ENCODE measurements at regions not wholly inside any gene's neighbourhood (a gene's known extent, or its start where the extent isn't known, plus 50 kb on each side); places are given as distances from the start of the nearest gene placed in this dataset.
A peak's percentile ranks its signal among the peaks of the same experiment; 100 is the strongest.

DNA sequence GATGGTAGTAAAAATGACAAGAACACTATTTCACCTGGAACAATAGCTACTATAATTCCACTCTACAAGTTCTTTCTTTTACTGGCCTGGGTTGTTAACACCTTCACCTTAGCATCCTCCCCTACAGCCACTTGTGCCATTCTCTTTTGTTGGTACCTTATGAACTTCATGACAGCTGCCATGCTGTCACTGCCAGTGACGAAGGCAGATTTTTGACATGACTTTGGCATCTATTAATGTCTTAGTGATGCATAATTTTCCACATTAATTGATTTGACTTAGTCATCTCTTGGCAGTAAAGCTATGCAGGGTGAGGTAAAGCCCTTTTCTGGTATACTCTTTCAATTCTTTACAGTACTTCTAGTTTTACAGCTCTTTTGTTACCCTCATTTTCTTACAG, 207.9 kb downstream of the TANC2 start:
- H3K9me3 ChIP-seq (ENCODE audit: low read length) = no peaks in the 10 kb centered on the region
- H3K27ac ChIP-seq (ENCODE audit: low read length) = no peak overlapping the region
- DNase-seq = peak; percentile 45
- no peak for TF ChIP-seq EZH2 (IDR thresholded peaks at IDR 0.05; ENCODE audit: low read length, unreplicated experiment)
- TF ChIP-seq, protein P1, sequence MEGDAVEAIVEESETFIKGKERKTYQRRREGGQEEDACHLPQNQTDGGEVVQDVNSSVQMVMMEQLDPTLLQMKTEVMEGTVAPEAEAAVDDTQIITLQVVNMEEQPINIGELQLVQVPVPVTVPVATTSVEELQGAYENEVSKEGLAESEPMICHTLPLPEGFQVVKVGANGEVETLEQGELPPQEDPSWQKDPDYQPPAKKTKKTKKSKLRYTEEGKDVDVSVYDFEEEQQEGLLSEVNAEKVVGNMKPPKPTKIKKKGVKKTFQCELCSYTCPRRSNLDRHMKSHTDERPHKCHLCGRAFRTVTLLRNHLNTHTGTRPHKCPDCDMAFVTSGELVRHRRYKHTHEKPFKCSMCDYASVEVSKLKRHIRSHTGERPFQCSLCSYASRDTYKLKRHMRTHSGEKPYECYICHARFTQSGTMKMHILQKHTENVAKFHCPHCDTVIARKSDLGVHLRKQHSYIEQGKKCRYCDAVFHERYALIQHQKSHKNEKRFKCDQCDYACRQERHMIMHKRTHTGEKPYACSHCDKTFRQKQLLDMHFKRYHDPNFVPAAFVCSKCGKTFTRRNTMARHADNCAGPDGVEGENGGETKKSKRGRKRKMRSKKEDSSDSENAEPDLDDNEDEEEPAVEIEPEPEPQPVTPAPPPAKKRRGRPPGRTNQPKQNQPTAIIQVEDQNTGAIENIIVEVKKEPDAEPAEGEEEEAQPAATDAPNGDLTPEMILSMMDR (conservative IDR thresholded peaks at IDR 0.05; ENCODE audit: low read depth, low read length) = no peak
- no peak for TF ChIP-seq EZH2phosphoT487 (IDR thresholded peaks at IDR 0.05; ENCODE audit: borderline replicate concordance, low read length)
- CTCF ChIA-PET = no interaction called here
- peaks cover 13% of the 10 kb centered on the region for H3K4me1 ChIP-seq (ENCODE audit: insufficient read depth, low read length)
- ATAC-seq = peak; percentile 73
- H2AFZ ChIP-seq (ENCODE audit: low read length) = no peak overlapping the region
- no peaks in the 10 kb centered on the region for H3F3A ChIP-seq (ENCODE audit: low read length, unreplicated experiment)
- no peak overlapping the region for H3K9ac ChIP-seq (ENCODE audit: low read length)
- no peaks in the 10 kb centered on the region for H3K79me2 ChIP-seq (ENCODE audit: low read length)
- POLR2A ChIA-PET (ENCODE audit: unreplicated experiment) = interaction anchor here (0.5 kb wide), 1 partner anchor 109 kb away, joined by 3 read pairs; no protein-coding TSS in a partner anchor
- H3K4me2 ChIP-seq (ENCODE audit: low read length) = no peak overlapping the region
- H3K27me3 ChIP-seq (ENCODE audit: low read length) = no peaks in the 10 kb centered on the region
- no peaks in the 10 kb centered on the region for H3K9me2 ChIP-seq (replicated peaks; ENCODE audit: low read length)
- H3K4me3 ChIP-seq (ENCODE audit: low read length) = no peak overlapping the region
- no peaks in the 10 kb centered on the region for H3K36me3 ChIP-seq (ENCODE audit: low read depth, low read length)
- no TSS peak for BruUV-seq (replicated peaks)
- no peaks in the 10 kb centered on the region for H4K20me1 ChIP-seq (ENCODE audit: low read length)
- intact Hi-C loops (cut with micrococcal nuclease) = loop anchor here (10.0 kb wide), 1 partner anchor 231 kb away; no protein-coding TSS in a partner anchor

DNA sequence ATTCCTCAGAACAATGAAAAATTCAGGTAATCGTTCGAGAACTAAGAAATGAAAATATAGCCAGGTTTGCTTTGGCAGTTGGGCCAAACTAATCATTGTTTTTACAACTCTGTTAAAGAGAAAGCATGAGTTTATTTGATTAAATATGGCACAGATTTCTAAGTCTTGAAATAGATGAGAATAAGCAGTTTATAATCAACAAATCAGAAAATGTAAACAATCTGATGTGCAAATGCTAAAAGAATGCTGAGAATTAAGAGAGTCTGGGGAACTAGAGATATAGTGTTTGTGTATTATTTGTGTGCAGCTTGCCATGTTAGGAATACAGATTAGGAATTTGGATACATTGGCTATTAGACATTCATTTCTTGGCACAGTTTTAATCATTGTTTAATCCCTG, 212.5 kb downstream of the TANC2 start:
- intact Hi-C loops (cut with micrococcal nuclease) = loop anchor here (10.0 kb wide), 1 partner anchor 226 kb away; no protein-coding TSS in a partner anchor
- TF ChIP-seq EZH2 (IDR thresholded peaks at IDR 0.05; ENCODE audit: low read length, unreplicated experiment) (no peak), EZH2phosphoT487 (IDR thresholded peaks at IDR 0.05; ENCODE audit: borderline replicate concordance, low read length) (no peak)
- TF ChIP-seq, protein P1 (conservative IDR thresholded peaks at IDR 0.05; ENCODE audit: low read depth, low read length) = no peak
- Histone ChIP-seq H3K36me3 (ENCODE audit: low read depth, low read length) (no peaks in the 10 kb centered on the region), H3K79me2 (ENCODE audit: low read length) (no peaks in the 10 kb centered on the region), H3K4me3 (ENCODE audit: low read length) (no peak overlapping the region), H4K20me1 (ENCODE audit: low read length) (no peaks in the 10 kb centered on the region), H3K4me1 (ENCODE audit: insufficient read depth, low read length) (peaks cover 6% of the 10 kb centered on the region; the same call in 1 of the 2 replicates), H2AFZ (ENCODE audit: low read length) (no peak overlapping the region), H3K27ac (ENCODE audit: low read length) (no peak overlapping the region), H3K9ac (ENCODE audit: low read length) (no peak overlapping the region), H3K4me2 (ENCODE audit: low read length) (no peak overlapping the region), H3K27me3 (ENCODE audit: low read length) (no peaks in the 10 kb centered on the region), H3K9me2 (replicated peaks; ENCODE audit: low read length) (no peaks in the 10 kb centered on the region), H3F3A (ENCODE audit: low read length, unreplicated experiment) (no peaks in the 10 kb centered on the region), H3K9me3 (ENCODE audit: low read length) (no peaks in the 10 kb centered on the region)
- ATAC-seq (no peak), DNase-seq (no peak)
- ChIA-PET CTCF (no interaction called here), POLR2A (ENCODE audit: unreplicated experiment) (no interaction called here)
- no TSS peak for BruUV-seq (replicated peaks)

DNA sequence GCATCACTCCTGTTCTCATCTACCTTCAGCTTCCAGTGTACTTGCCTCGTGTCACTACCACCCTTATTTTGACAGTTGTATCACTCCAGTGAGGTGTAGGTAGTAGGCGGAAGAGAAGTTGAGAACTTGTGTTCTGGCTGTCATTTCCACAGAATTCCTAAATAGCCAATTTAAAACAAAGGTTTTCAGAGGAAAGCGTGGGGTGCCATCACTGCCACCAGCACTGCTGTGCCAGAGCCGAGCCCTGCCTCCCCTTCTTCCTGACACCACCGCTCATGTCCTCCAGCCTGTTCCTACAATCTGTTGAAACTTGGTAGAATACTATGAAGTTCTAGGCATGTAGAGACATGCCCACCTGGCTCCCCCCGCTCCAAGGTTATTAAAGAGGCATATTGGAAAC, 215.8 kb downstream of the TANC2 start:
- CTCF ChIA-PET = no interaction called here
- ATAC-seq = no peak
- POLR2A ChIA-PET (ENCODE audit: unreplicated experiment) = no interaction called here
- no peak overlapping the region for H3K9ac ChIP-seq (ENCODE audit: low read length)
- H3K4me3 ChIP-seq (ENCODE audit: low read length) = no peak overlapping the region
- DNase-seq = no peak
- no peak for TF ChIP-seq EZH2phosphoT487 (IDR thresholded peaks at IDR 0.05; ENCODE audit: borderline replicate concordance, low read length)
- TF ChIP-seq EZH2 (IDR thresholded peaks at IDR 0.05; ENCODE audit: low read length, unreplicated experiment) = no peak
- TF ChIP-seq, protein P1 (conservative IDR thresholded peaks at IDR 0.05; ENCODE audit: low read depth, low read length) = no peak
- no peak overlapping the region for H3K4me2 ChIP-seq (ENCODE audit: low read length)
- no peaks in the 10 kb centered on the region for H3K36me3 ChIP-seq (ENCODE audit: low read depth, low read length)
- H4K20me1 ChIP-seq (ENCODE audit: low read length) = no peaks in the 10 kb centered on the region
- no peak overlapping the region for H2AFZ ChIP-seq (ENCODE audit: low read length)
- H3K9me2 ChIP-seq (replicated peaks; ENCODE audit: low read length) = no peaks in the 10 kb centered on the region
- no TSS peak for BruUV-seq (replicated peaks)
- H3K4me1 ChIP-seq (ENCODE audit: insufficient read depth, low read length) = no peaks in the 10 kb centered on the region
- intact Hi-C loops (cut with micrococcal nuclease) = no loop called here
- H3K27me3 ChIP-seq (ENCODE audit: low read length) = no peaks in the 10 kb centered on the region
- H3K79me2 ChIP-seq (ENCODE audit: low read length) = no peaks in the 10 kb centered on the region
- no peak overlapping the region for H3K27ac ChIP-seq (ENCODE audit: low read length)
- no peaks in the 10 kb centered on the region for H3K9me3 ChIP-seq (ENCODE audit: low read length)
- H3F3A ChIP-seq (ENCODE audit: low read length, unreplicated experiment) = no peaks in the 10 kb centered on the region

Measured in PC-3 (cell line).